ENCODE measurements at regions not wholly inside any gene's neighbourhood (a gene's known extent, or its start where the extent isn't known, plus 50 kb on each side); places are given as distances from the start of the nearest gene placed in this dataset.

DNA sequence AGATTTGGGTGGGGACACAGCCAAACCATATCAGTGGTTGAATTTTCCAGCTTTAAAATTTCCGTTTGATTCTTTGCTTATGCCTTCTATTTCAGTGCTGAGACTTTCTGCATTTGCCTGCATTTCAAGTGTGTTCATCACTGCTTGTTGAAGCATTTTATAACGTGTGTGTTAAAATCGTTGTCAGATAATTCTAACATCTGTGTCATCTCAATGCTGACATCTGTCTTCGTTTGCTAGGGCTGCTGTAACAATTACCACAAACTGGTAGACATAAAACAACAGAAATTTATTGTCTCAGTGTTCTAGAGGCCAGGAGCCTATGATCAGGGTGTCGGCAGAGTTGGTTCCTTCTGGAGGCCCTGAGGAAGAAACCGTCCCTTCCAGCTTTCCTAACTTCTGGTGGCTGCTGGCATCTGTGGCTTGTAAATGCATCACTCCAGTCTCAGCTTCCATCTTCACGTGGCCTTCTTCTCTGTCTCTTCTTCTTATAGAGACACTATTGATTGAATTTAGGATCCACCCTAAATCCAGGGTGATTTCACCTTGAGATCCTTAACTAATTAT, 71.1 kb upstream of the SDK1 start:
- TF ChIP-seq, protein P1, sequence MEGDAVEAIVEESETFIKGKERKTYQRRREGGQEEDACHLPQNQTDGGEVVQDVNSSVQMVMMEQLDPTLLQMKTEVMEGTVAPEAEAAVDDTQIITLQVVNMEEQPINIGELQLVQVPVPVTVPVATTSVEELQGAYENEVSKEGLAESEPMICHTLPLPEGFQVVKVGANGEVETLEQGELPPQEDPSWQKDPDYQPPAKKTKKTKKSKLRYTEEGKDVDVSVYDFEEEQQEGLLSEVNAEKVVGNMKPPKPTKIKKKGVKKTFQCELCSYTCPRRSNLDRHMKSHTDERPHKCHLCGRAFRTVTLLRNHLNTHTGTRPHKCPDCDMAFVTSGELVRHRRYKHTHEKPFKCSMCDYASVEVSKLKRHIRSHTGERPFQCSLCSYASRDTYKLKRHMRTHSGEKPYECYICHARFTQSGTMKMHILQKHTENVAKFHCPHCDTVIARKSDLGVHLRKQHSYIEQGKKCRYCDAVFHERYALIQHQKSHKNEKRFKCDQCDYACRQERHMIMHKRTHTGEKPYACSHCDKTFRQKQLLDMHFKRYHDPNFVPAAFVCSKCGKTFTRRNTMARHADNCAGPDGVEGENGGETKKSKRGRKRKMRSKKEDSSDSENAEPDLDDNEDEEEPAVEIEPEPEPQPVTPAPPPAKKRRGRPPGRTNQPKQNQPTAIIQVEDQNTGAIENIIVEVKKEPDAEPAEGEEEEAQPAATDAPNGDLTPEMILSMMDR (IDR thresholded peaks at IDR 0.05; ENCODE audit: low read depth, low read length, missing control alignments), result no peak
- DNase-seq (ENCODE audit: extremely low read depth, low read depth), result no peak
- H3K4me3 ChIP-seq (replicated peaks; ENCODE audit: low read depth, low read length), result no peak overlapping the region

DNA sequence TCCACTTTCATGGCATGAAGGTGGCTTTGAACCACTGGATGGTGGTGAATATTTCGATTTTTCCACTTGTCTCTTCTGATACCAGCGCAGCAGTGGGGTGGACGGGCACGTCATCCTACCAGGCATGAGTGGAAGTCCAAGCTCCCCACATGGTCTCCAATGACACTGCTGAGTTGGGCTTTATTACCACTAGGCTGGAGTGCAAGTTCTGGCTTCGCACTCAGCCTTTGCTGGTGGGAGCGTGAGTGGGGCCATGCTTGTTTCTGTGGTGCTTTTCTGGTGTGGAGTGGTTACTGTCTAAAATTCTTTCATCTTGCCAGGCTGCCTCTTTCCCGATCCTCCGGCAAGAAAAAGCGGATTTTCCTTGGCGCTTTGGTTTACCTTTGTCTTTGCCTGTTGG, 70.1 kb upstream of the SDK1 start:
- TF ChIP-seq, protein P1 (IDR thresholded peaks at IDR 0.05; ENCODE audit: low read depth, low read length, missing control alignments), result no peak
- H3K4me3 ChIP-seq (replicated peaks; ENCODE audit: low read depth, low read length), result no peak overlapping the region
- no peak for DNase-seq (ENCODE audit: extremely low read depth, low read depth)

DNA sequence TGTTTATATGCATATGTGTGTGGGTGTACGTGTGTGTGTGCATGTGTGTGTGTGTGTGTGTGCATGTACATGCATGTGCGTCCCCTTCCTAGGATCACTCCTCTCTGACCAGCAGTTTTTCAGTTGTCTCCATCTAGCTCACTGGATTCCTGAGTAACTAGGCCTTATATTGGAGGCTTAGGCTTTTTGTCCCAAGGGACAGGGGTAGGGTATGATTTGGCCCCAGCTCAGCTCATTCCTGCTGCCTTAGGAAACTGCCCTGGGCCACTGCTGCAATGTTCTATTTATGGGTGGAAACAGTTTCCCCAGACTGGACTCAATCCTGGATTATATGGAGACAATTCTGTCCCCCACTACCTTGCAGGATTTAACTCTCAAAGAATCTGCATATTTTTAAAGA, 68.8 kb upstream of the SDK1 start:
- H3K4me3 ChIP-seq (replicated peaks; ENCODE audit: low read depth, low read length), result no peak overlapping the region
- TF ChIP-seq, protein P1 (IDR thresholded peaks at IDR 0.05; ENCODE audit: low read depth, low read length, missing control alignments), result no peak
- DNase-seq (ENCODE audit: extremely low read depth, low read depth), result no peak

GRCh38 chr7:3233301-3233700, 67.8 kb upstream of the SDK1 start:
- TF ChIP-seq, protein P1 (IDR thresholded peaks at IDR 0.05; ENCODE audit: low read depth, low read length, missing control alignments), result no peak
- no peak overlapping the region for H3K4me3 ChIP-seq (replicated peaks; ENCODE audit: low read depth, low read length)
- no peak for DNase-seq (ENCODE audit: extremely low read depth, low read depth)

DNA sequence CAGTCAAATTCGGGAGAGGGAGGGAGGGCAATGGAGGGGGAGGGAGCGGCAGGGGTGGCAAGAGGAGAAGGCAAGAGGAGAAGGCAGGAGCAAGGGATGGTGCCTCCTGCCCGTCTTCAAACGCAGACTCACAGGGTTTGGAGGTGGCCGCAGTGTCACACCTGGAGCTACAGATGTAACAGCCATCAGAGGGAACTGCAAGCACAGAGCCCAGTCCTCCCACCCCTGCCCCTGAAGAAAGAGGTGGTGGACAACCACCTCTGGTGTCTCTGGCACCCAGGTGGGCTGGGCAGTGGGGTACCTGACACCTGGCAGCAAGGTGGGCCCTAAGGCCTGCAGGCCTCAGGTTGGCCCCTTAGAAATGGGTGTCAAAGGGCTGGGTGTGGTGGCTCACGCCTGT, 67.0 kb upstream of the SDK1 start:
- no peak for DNase-seq (ENCODE audit: extremely low read depth, low read depth)
- TF ChIP-seq, protein P1 (IDR thresholded peaks at IDR 0.05; ENCODE audit: low read depth, low read length, missing control alignments), result no peak

GRCh38 chr7:3234851-3235250, 66.2 kb upstream of the SDK1 start:
- TF ChIP-seq, protein P1 (IDR thresholded peaks at IDR 0.05; ENCODE audit: low read depth, low read length, missing control alignments), result no peak
- H3K4me3 ChIP-seq (replicated peaks; ENCODE audit: low read depth, low read length), result no peak overlapping the region

More for the DNA sequence above, 67.0 kb upstream of the SDK1 start:
- H3K4me3 ChIP-seq (replicated peaks; ENCODE audit: low read depth, low read length), result no peak overlapping the region

GRCh38 chr7:3235322-3235721, 65.7 kb upstream of the SDK1 start:
- no peak overlapping the region for H3K4me3 ChIP-seq (replicated peaks; ENCODE audit: low read depth, low read length)
- no peak for DNase-seq (ENCODE audit: extremely low read depth, low read depth)
- TF ChIP-seq, protein P1 (IDR thresholded peaks at IDR 0.05; ENCODE audit: low read depth, low read length, missing control alignments), result no peak

More at GRCh38 chr7:3234851-3235250, 66.2 kb upstream of the SDK1 start:
- no peak for DNase-seq (ENCODE audit: extremely low read depth, low read depth)

All from HFF-Myc (cell line).